Natural killer cell (primary cell): ENCODE measurements at regions not wholly inside any gene's neighbourhood (a gene's known extent, or its start where the extent isn't known, plus 50 kb on each side); places are given as distances from the start of the nearest gene placed in this dataset.

Experiments
- ATAC-seq, 3 donors: fragments of 150-1000 bp in 2 of 3; fragments of 200-7000 bp in 1 of 3; cut with Tn5 transposase; 1 replicate in 1 of 3; 2 replicates in 2 of 3; pipeline ENCODE4 v1.10.0; 2021; ENCODE audit warnings: mild to moderate bottlenecking in 2 of 3, moderate library complexity in 2 of 3
- DNase-seq, 2 donors: peaks; one replicate each; pipeline versions ENCODE4 v3.0.0 to v3.0.0-alpha.2; 2013 to 2021; ENCODE audit warnings: mixed read lengths in 1 of 2
- H3K27ac ChIP-seq: one replicate; pipeline ENCODE4 v1.5.1; 2013; ENCODE audit warnings: mild to moderate bottlenecking, low read length
- H3K27me3 ChIP-seq: one replicate; pipeline ENCODE4 v1.6.1; 2013; ENCODE audit warnings: low read length; ENCODE audit not compliant: control insufficient read depth, insufficient read depth
- H3K36me3 ChIP-seq: one replicate; pipeline ENCODE4 v1.6.1; 2013; ENCODE audit warnings: low read length; ENCODE audit not compliant: control insufficient read depth, insufficient read depth
- H3K4me1 ChIP-seq: one replicate; pipeline ENCODE4 v1.6.1; 2013; ENCODE audit warnings: low read length; ENCODE audit not compliant: control insufficient read depth, insufficient read depth
- H3K4me3 ChIP-seq: one replicate; pipeline ENCODE4 v1.5.1; 2013; ENCODE audit warnings: low read length
- H3K9me3 ChIP-seq: one replicate; pipeline ENCODE4 v1.6.1; 2013; ENCODE audit warnings: low read length; ENCODE audit not compliant: control insufficient read depth, insufficient read depth
- H3K27ac Mint-ChIP-seq, 2 donors: one replicate each; pipeline ENCODE4 v1.8.0; 2022; ENCODE audit warnings: mild to moderate bottlenecking in 2 of 2, mixed read lengths in 2 of 2, moderate library complexity in 1 of 2
- H3K27me3 Mint-ChIP-seq, 2 donors: one replicate each; pipeline ENCODE4 v1.8.0; 2022; ENCODE audit warnings: low read depth in 2 of 2, mixed read lengths in 2 of 2
- H3K36me3 Mint-ChIP-seq: one replicate; pipeline ENCODE4 v1.8.0; 2022; ENCODE audit warnings: mixed read lengths
- H3K4me1 Mint-ChIP-seq, 2 donors: one replicate each; pipeline ENCODE4 v1.8.0; 2022; ENCODE audit warnings: mixed read lengths in 2 of 2
- H3K4me3 Mint-ChIP-seq: one replicate; pipeline ENCODE4 v1.8.0; 2022; ENCODE audit warnings: mild to moderate bottlenecking, moderate library complexity, mixed read lengths
- H3K9me3 Mint-ChIP-seq, 2 donors: one replicate each; pipeline ENCODE4 v1.8.0; 2022; ENCODE audit warnings: mixed read lengths in 2 of 2
- WGBS: methylation state at CpG from one replicate; pipeline ENCODE4 v1.1.7; 2013; ENCODE audit warnings: missing lambda C conversion rate; ENCODE audit not compliant: insufficient coverage; 5-methylcytosine and 5-hydroxymethylcytosine counted together
- intact Hi-C: fragments of 100-400 bp; cut with micrococcal nuclease; formaldehyde crosslinking; loops from one replicate; pipeline ENCODE4 v1.14.2; 2022
- TF ChIP-seq, protein P1 (sequence below): fragments of 200-600 bp; IDR thresholded peaks from one replicate; pipeline ENCODE4 v1.8.0; 2022; ENCODE audit warnings: antibody characterized with exemption

DNA sequence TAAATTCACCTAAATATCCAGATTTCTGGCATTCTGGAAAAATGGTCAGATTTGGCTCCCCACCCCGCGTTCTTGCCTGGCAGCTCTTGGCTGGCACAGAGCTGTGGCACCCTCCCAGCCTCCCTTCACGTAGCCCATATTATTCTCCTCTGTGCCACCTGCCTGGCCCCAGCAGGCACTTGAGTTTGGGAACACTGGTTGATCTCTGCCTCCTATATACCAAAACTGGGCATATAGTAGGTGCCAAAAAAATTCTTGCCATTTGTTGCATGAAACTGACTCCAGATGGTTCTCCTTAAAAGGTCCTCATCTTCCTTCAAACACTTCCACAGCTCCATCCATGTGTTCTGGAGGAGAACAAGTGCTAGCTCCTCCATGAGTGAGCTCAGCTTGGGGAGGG, 167.0 kb downstream of the RPS24 start:
- intact Hi-C loops, result no loop called here
- 91% methylated on average over 3 of the region's 3 CpGs for WGBS
- Mint-ChIP-seq H3K36me3 (no peaks in the 10 kb centered on the region), H3K4me3 (no peak overlapping the region), H3K9me3 (no peaks in the 10 kb centered on the region), H3K27ac (no peak overlapping the region), H3K27me3 (no peaks in the 10 kb centered on the region), H3K4me1 (no peaks in the 10 kb centered on the region)
- Histone ChIP-seq H3K4me1 (peaks cover 8% of the 10 kb centered on the region), H3K27ac (no peak overlapping the region), H3K9me3 (no peaks in the 10 kb centered on the region), H3K36me3 (no peaks in the 10 kb centered on the region), H3K4me3 (no peak overlapping the region), H3K27me3 (no peaks in the 10 kb centered on the region)
- TF ChIP-seq, protein P1, sequence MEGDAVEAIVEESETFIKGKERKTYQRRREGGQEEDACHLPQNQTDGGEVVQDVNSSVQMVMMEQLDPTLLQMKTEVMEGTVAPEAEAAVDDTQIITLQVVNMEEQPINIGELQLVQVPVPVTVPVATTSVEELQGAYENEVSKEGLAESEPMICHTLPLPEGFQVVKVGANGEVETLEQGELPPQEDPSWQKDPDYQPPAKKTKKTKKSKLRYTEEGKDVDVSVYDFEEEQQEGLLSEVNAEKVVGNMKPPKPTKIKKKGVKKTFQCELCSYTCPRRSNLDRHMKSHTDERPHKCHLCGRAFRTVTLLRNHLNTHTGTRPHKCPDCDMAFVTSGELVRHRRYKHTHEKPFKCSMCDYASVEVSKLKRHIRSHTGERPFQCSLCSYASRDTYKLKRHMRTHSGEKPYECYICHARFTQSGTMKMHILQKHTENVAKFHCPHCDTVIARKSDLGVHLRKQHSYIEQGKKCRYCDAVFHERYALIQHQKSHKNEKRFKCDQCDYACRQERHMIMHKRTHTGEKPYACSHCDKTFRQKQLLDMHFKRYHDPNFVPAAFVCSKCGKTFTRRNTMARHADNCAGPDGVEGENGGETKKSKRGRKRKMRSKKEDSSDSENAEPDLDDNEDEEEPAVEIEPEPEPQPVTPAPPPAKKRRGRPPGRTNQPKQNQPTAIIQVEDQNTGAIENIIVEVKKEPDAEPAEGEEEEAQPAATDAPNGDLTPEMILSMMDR, result no peak
- ATAC-seq, result no peak
- no peak for DNase-seq

DNA sequence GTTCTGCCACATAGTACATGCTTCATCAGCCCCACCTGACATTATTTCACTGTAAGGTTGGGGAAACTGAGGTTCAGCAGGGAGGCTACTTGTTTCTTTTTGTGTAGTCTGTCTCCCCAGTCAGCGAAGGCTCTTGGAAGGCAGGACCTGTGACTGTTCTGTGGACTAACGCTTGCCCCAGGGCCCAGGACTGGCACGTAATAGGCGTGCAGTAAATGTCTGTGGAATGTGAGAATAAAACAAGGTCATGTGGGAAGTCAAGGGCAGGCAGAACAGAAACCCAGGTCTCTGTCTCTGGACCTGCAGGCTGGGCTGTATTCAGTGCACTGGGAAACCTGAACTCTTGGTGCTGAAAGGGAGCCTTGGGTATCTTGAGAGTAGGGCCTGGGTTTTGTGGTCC, 168.7 kb downstream of the RPS24 start:
- no peak overlapping the region for H3K27ac ChIP-seq
- intact Hi-C loops, result no loop called here
- Mint-ChIP-seq H3K9me3 (no peaks in the 10 kb centered on the region), H3K27ac (no peak overlapping the region), H3K36me3 (no peaks in the 10 kb centered on the region), H3K4me3 (no peak overlapping the region), H3K4me1 (no peaks in the 10 kb centered on the region), H3K27me3 (no peaks in the 10 kb centered on the region)
- no peaks in the 10 kb centered on the region for H3K27me3 ChIP-seq
- DNase-seq (no peak), ATAC-seq (no peak)
- no peaks in the 10 kb centered on the region for H3K36me3 ChIP-seq
- peaks cover 8% of the 10 kb centered on the region for H3K4me1 ChIP-seq
- no peaks in the 10 kb centered on the region for H3K9me3 ChIP-seq
- TF ChIP-seq, protein P1, result no peak
- 91% methylated on average over 4 of the region's 4 CpGs for WGBS
- H3K4me3 ChIP-seq, result no peak overlapping the region

DNA sequence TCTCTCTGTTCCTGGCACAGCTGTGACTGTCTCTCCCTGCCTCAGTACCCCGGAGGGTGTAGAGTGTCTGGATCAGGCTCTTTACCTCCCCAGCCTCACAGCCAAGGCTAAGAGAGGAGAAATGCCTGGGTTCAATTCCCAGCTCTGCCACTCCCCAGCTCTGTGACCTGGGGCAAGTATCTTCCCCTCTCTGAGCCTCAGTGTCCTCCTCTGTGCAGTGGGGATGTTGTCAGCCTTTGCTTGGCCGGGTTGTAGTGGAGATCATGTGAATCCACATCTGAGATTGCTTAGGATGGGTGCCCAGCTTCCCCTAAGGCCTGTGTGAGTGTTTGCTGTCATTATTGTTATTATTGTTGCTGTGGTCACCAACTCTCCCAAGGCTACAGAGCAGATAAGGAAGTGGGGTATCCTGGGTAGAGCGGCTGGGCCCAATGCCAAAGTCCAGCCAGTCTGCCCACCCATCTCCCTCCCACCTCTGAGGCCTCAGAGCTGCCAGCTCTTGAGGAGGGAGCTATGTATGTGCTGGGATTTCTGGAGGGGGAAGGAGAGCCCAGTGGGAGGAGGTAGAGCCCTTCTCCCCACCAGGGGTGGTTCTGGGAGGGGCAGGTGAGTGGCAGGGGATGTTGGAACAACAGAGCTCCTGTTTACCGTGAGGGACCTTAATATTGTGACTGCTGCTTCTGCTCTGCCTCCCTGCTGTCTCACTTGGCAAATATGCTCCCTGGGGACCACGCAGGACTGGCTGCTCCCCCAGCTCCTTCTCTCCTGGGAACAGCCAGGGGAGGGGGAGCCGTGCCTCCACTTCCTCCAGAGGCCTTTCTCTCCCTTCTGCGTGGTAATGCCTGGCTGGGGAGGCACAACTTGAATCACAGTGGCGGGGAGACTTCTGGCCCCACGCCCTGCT, 170.5 kb downstream of the RPS24 start:
- Mint-ChIP-seq H3K4me3 (no peak overlapping the region), H3K27me3 (no peaks in the 10 kb centered on the region), H3K27ac (no peak overlapping the region), H3K9me3 (no peaks in the 10 kb centered on the region), H3K4me1 (no peaks in the 10 kb centered on the region), H3K36me3 (no peaks in the 10 kb centered on the region)
- intact Hi-C loops, result no loop called here
- H3K27me3 ChIP-seq, result no peaks in the 10 kb centered on the region
- no peak overlapping the region for H3K27ac ChIP-seq
- no peak for DNase-seq
- H3K4me3 ChIP-seq, result no peak overlapping the region
- TF ChIP-seq, protein P1, result no peak
- H3K4me1 ChIP-seq, result peaks cover 8% of the 10 kb centered on the region
- ATAC-seq, result no peak
- 59% methylated on average over 8 of the region's 9 CpGs for WGBS
- no peaks in the 10 kb centered on the region for H3K36me3 ChIP-seq
- no peaks in the 10 kb centered on the region for H3K9me3 ChIP-seq
